ENCODE measurements at regions not wholly inside any gene's neighbourhood (a gene's known extent, or its start where the extent isn't known, plus 50 kb on each side); places are given as distances from the start of the nearest gene placed in this dataset.
"Not testable (repeated sequence)": the region's sequence is repeated elsewhere in the genome, so short reads cannot be mapped to it uniquely, and the experiment has no call there.

DNA sequence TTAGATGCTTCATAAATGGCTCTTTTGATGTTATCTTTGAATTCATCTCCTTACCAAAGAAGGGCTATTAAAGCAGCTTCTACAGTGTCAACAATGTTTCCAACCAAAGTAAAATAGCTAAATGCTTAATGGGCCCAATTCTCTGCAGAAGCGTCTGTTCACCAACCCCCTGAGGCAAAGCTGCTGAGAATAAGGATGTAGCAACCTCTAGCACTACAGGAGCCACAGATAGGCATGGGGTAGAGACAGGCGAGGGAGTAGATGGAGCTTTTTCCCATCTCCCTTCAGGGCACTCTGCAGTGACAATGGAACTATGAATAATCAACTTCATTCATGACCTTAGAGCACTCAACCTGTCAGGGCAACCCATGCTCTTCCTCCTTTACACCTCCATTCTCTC, 134.1 kb downstream of the FZD1 start:
- DNase-seq (ENCODE audit: low spot score) = no peak

DNA sequence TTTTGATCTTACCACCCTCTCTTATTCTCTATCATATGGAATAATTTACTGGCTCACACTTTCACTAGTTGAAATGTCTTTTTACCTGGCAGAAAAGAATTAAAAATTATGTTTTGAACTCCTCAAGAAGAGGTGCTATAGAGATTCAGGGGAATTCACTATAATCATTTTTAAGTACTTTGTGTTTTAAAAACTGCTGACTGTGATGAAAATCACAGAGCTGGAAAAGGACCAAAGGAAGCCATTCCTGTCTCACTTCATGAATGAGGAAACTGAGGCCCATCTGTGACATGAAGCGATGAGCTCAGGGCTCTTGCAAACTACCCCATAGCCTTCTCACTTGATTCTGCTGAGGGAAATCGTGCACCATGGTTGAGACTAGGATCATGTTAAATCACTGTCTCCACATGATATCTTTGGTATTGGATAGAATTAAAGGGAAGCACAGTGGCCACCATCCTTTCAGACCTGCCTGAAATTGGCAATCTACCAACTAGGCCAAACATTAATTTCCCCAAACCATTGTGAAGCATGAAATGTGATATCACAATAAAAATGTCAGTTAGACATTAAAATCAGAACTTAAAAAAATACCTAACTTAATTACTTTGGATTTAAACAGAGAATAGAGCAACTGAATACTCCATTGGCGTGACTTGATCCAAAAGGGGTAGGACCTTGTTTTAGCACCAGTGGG, 141.0 kb downstream of the FZD1 start:
- DNase-seq (ENCODE audit: low spot score) = no peak

DNA sequence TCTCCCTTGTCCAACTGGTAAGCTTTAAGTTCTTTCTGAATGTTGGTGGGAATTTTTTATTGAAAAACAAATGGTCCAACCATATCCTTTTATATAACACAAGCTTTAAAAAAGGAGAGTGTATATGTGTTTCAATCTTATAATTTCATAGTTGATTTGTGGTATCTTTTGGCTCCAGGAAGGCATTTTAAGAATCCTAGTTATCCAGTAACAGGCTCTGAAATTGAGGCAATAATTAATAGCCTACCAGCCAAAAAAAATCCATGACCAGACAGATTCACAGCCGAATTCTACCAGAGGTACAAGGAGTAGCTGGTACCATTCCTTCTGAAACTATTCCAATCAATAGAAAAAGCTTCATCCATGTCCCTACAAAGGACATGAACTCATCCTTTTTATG, 141.6 kb downstream of the FZD1 start:
- not testable (repeated sequence) for DNase-seq (ENCODE audit: low spot score)

DNA sequence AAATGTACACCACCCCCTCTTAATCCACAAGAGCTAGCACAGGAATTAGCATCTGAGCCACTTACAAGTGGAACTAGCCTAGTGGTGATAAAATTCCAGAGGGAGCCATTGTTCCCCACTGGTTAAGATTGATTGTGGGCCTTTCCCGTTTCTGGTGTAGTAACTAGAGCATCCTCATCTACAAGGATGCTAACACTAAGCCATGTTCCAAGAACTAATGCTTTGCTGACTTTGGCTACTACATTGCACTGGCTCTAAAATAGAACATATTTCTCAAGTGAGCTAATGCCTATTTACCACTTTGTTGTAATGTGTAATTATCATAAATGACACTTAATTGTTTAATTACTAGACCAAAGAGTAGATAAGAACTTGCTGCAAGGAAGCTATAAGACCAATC, 143.7 kb downstream of the FZD1 start:
- DNase-seq (ENCODE audit: low spot score) = no peak

DNA sequence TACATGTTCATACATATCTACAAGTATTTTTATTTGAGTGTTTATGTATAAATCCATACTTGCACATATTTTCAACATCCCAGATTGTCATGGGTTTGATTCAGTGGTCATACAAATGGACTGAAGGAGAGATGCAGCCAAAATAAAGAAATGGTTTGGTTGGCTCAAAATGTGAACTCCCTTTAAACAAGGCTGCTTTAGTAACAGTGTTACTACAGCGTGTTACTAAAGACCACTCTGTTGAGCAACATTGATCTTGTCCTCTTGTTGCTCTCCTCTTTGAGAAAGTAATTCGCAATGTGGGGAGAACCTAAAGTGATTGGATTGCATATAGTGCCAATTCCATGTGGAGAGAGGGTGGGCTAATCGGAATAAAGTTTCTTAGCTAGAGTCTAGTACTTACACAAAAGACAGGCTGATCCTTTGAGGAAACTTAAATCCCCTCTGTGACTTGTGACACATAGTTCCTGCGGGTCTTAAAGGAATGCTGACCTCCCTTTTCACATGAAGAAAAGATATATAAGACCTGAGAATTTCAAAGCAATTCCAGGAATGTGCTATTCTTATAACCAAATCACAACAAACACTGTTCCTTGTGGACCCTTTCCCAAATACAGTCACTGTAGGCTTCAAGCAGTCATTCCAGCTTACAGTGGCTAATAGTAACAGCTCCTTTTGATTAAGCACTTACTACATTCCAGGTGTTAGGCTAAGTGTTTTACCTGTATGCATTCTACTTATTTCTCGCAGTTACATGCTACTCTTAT, 144.3 kb downstream of the FZD1 start:
- DNase-seq (ENCODE audit: low spot score) = no peak

DNA sequence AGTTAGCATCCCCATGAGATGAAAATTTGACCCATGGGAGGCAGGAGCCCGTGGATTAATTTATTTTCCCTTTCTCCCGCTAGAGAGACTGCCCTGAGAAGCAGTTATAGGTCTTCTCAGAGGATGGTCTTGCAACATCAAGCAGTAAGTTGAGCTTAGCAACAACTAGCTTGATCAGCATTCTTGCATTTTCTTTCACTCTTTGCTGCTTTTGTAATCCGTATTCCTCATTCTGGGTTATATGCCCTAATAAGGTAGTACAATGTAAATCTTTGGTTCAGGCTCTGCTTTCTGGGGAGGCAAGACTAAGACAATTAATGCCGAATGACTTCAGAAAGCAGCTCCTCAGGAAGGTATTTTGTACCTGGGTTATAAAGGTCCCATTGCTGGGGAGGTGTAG, 146.8 kb downstream of the FZD1 start:
- no peak for DNase-seq (ENCODE audit: low spot score)

DNA sequence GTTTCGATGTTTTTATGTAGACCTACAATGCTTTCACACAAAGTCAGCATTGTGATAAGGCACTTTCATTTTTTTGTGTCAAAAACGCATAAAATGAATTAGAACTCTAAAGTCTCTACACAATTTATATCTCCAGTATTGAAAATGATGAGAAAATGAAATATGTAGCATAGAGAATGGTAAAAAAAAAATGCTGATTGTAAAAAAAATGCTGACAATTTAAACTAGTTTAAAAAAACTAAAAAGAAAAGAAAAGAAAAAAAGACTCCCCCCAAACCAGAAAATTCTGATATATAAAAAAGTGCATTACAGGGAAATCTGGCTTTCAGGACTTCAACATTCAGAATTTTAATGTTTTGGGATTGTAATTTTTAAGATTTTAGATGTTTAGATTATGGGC, 148.1 kb downstream of the FZD1 start:
- no peak for DNase-seq (ENCODE audit: low spot score)

DNA sequence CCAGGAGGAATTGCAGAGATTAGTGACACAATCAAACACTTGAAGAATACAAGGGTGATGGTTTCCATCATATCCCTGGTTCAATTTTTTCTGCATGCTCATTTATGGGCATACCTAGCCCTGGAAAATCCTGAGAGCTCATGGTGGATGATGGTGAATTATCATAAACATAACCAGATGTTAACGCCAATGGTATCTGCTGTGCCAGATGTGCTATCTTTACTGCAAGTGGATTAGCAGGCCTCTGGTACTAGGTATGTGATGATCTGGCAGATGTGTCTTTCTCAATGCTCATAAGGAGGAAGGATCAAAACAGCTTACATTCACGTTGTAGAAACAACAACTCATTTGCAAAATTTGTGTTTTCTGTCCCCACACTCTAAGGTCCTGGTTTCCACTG, 150.5 kb downstream of the FZD1 start:
- no peak for DNase-seq (ENCODE audit: low spot score)

DNA sequence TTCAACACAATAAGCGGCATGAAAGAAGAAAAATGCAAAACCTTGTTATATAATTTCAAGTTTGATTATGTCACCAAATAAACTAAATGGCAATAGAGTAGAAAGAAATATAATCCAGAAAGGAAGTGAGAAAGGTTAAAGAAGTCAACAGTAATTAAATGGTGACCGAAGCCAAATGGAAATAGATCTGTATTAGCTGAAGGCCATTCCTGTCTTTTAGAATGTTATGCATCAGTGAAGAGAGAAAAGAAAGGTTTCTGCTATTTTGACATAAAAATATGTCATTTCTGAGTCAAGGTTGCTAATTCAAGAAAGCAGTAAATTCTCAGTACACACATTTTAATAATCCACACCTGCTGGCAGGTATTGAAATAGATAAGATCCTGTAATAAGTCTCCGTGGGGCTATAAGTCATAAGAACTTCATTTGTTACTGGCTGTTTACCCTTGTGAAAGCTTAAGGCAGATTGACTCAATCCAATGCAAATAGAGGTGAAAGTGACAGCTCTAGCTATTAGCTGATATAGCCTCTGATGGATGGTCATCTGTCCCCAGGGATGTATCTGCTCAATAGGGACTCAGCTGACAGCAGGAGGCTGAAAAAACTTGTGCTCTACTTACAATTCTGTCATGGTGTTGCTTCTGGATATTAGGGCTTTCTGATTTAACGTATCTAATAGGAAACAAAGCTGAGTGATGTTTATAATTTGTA, 152.1 kb downstream of the FZD1 start:
- no peak for DNase-seq (ENCODE audit: low spot score)

DNA sequence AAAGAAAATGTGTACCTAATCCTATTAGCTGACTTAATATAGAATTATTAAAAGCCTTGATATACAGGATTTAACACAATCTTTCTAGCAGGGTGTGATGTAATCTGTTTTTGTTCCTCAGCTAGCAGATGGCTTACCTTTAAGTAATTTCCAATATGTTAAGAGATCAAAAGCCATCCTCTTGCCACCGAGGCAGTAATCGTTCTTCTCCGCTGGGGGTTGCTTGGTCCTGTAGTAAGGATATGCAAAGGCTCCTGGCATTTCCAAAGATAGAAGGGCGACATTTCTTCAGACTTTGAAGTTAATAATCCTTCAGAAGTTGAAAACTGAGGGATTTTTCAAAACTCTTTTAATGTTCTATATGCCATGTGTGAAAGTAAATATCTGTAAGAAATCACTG, 156.4 kb downstream of the FZD1 start:
- DNase-seq (ENCODE audit: low spot score) = no peak

DNA sequence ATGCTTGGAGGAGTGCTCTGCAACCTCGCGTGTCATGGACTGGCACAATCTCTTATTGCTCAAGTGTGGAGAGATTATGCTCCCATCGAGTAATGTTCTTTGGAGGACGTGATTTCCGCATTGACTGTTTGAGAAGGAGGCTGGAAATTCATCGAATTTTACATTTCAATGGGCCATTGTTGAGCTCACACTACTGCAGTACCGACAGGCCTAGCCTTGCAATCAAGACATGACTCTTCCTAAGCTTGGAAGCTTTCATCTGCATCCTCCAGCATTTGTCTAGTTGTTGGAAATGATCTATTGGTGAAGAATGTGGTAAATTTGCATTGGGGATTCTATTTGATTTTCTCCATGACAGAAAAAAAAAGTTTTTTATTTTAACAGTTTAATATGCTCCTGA, 156.8 kb downstream of the FZD1 start:
- no peak for DNase-seq (ENCODE audit: low spot score)

DNA sequence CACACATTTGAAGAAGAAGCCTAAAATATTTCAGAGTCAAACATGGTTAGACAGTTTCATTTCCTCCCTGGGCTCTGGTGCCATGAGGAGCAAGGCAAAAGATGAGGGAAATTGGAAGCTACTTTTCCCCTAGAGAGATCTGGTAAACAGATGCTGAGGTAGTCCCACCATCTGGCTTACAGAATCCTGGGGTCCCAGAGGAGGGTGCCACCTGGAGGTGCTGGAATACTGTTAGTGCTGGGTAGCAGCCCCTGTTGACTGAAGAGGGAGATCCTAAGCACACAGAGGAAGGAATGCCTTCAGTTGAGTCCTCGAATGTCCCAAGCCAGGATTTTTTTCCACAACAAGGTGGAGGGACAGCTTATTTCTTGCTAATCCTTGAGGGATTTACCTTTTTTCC, 160.1 kb downstream of the FZD1 start:
- peak; percentile 6 for DNase-seq (ENCODE audit: low spot score)

DNA sequence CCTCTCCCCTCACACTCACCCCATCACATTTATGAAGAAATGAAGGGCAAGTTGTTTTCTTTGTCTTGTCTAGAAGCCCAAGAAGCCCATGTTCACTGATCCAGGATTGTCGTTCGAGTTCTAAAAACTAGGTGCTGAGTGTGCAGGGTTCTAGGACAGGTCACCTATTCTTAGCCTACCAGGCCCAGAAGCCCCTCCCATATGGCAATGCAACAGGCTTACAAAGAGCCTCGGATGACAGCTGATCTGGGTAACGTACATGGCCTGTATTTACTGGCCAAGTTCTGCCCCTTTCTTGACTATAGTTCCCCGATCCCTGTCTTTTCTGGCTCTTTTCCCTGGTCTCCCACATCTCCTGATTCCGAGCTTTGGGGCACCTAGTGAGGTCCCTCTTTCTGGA, 160.9 kb downstream of the FZD1 start:
- no peak for DNase-seq (ENCODE audit: low spot score)

DNA sequence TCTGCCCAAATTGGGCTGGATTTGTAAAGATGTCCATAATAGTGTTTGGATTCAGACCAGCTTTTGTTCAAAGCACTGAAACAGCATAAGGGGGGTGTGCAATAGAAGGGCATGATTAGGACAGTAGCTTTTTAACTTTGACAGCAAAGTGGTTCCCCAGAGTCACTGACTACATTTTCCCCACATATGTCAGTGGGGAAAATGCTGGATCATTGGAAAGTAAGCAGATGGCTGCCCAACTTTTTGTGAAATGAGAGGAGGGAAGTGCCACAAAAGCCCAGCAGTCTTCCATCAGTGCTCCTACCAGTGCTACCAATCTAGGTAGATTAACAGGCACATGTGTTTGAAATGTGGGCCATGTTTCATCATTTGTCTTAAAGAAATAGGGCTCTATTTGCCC, 162.8 kb downstream of the FZD1 start:
- DNase-seq (ENCODE audit: low spot score) = no peak

DNA sequence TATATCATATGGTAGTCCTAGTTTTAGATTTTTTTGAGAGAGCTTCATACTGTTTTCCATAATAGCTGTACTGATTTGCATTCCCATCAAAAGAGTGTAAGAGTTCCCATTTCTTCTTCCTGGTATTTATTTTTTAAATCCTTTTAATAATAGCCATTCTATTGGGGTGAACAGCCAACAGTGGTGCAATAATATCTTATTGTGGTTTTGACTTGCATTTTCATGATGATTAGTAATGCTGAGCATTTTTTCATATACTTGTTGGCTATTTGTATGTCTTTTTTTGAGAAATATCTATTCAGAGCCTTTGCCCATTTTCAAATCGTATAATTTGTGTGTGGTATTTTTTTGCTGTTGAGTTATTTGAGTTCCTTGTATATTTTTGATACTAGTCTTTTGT, 167.4 kb downstream of the FZD1 start:
- DNase-seq (ENCODE audit: low spot score) = no peak

DNA sequence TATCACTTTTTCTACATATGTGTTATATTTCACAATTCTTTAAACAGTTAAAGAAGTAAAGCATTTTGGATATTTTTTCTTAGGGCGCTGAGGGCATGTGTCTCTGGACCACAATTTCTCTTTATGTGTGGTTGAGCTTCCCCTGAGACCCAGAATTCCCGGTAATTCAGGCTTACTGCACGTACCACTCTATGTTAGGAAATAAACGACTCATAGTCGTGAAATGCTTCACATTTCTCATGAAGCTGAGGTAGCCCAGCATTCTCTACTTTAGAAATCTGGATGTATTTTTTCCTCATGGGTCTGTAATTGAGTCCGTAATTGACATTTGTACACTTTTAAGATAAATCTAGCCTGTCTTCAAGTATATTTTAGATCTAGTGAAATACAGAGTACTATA, 170.6 kb downstream of the FZD1 start:
- no peak for DNase-seq (ENCODE audit: low spot score)

DNA sequence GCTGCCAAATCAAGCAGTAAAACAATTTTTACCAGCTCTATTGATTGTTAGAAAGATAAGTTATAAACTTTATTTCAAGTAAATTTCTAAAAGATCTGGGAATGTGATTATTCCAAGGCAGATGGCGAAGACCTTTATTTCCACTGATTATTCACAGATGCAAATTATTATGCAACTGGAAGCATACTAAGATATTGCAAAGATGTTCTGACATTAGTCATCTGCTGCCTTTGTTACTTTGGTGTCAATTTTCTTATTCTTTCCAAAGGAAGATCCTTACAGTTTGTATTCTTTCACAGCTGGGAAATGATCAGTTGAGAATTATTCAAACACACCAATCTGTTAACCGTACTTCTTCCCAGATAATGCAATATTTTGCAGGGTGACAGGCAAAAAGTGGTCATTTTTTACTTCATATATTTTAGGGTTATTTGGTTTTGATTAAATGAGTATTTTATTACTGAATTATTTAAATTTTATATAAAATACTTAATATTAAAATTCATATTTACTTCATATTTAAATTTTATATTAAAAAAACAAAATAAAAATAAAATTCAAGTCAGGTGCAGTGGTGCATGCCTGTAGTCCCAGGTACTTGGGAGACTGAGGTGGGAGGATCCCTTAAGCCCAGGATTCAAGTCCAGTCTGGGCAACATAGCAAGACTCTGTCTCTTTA, 171.3 kb downstream of the FZD1 start:
- DNase-seq (ENCODE audit: low spot score) = no peak

DNA sequence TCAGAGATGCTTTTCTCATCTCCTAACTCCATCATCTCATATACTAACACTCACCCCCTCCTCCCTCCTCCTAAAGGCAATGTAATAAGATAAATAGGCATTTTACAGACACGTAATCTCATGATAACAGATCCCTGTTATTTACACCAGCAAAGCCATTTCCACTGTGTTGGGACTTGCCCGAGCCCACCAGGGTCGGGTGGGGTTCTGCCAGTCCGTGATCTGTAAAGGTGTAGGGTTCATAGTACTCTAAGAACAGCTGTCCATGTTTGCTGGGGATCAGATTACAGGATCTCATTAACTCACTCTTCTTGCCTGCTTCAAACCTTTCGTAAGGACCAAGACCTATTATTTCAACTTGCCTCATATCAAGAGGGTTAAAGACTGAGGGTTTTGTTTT, 172.4 kb downstream of the FZD1 start:
- DNase-seq (ENCODE audit: low spot score) = no peak

DNA sequence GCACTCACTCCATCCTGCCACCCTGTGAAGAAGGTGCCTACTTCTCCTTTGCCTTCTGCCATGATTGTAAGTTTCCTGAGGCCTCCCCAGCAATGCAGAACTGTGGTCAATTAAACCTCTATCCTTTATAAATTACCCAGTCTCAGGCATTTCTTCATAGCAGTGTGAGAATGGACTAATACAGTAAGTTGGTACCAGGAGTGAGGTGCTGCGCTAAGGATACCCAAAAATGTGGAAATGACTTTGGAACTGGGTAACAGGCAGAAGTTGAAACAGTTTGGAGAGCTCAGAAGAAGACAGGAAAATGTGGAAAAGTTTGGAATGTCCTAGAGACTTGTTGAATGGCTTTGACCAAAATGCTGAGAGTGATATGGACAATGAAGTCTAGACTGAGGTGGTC, 176.0 kb downstream of the FZD1 start:
- not testable (repeated sequence) for DNase-seq (ENCODE audit: low spot score)

DNA sequence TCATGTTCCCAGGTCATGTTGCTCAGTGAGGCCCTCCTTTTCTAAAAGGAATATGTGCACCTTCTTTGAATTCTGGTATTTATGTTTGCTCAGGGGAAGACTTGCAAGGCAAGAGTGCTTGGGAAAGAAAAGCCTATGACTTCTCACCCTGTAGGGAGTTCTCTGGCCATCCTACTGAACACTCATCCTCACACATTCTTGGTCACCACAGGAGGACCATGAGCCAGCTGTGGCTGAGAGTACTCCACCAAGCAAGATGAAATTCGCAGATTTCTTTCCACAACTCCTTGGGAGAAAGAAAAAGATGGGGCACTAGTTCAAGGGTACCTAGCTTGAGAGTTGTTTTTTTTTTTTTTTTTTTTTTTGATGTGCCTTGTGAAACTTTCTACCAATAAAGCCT, 179.6 kb downstream of the FZD1 start:
- DNase-seq (ENCODE audit: low spot score) = no peak

DNA sequence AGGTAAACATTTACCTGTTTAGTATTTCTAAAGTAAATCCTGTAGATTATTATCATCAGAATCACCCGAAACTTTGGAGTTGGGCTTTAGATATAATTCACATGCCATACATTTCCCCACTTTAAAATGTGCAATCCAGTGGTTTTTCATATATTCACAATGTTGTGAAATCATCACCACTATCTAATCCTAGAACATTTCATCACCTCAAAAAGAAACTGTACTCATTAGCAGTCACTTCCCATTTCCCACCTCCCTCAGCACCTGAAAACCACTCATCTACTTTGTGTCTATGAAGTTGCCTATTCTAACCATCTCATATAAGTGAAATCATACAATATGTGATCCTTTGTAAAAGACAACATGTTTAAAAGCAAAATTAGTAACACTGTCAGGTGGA, 182.6 kb downstream of the FZD1 start:
- DNase-seq (ENCODE audit: low spot score) = no peak

DNA sequence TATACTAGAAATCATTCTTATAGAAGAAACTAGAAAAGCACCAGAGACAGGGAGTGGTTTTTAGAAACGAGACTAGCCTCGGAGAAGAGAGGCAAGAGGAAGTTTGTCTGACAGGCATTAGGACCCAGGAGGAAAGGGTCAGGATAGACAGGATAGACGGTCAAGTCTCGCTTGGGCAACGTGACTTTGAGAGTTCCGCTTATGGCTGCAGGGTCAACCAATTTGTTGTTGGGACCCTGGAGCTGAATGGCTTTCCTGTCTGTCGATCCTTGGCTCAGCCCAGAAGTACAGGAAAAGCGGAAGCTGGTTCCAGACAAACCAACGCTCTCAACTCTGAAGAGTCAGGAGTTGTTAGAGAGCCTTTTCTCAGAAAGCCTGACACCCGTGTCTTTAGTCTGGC, 191.2 kb downstream of the FZD1 start:
- no peak for DNase-seq (ENCODE audit: low spot score)
